ENCODE measurements at regions not wholly inside any gene's neighbourhood (a gene's known extent, or its start where the extent isn't known, plus 50 kb on each side); places are given as distances from the start of the nearest gene placed in this dataset.

- Histone ChIP-seq H3K9me3 (ENCODE audit: control insufficient read depth in 2 of 2, insufficient read depth in 1 of 2, low read depth in 1 of 2, low read length in 1 of 2) (no peaks in the 10 kb centered on the region), H3K4me3 (ENCODE audit: low read depth in 1 of 2, low read length in 2 of 2) (no peak overlapping the region), H3K27me3 (ENCODE audit: control insufficient read depth in 1 of 2, insufficient read depth in 2 of 2, low read length in 2 of 2) (no peaks in the 10 kb centered on the region), H3K27ac (ENCODE audit: low read depth in 2 of 2, low read length in 1 of 2) (no peak overlapping the region), H3K4me1 (ENCODE audit: control insufficient read depth in 2 of 2, insufficient read depth in 2 of 2, low read length in 1 of 2) (no peaks in the 10 kb centered on the region), H3K36me3 (ENCODE audit: control insufficient read depth in 2 of 2, insufficient read depth in 2 of 2, low read length in 1 of 2) (no peaks in the 10 kb centered on the region)
- WGBS, 2 donors, result 78 to 80% methylated on average over 4 of the region's 4 CpGs
Observed at GRCh38 chr17:36835036-36835435, 102.2 kb upstream of the LHX1 start.

- H3K27ac ChIP-seq (ENCODE audit: low read depth in 2 of 2, low read length in 1 of 2), result no peak overlapping the region
- no peaks in the 10 kb centered on the region for H3K36me3 ChIP-seq (ENCODE audit: control insufficient read depth in 2 of 2, insufficient read depth in 2 of 2, low read length in 1 of 2)
- H3K9me3 ChIP-seq (ENCODE audit: control insufficient read depth in 2 of 2, insufficient read depth in 1 of 2, low read depth in 1 of 2, low read length in 1 of 2), result peaks cover 0 to 3% of the 10 kb centered on the region in 2 donors
- no peaks in the 10 kb centered on the region for H3K4me1 ChIP-seq (ENCODE audit: control insufficient read depth in 2 of 2, insufficient read depth in 2 of 2, low read length in 1 of 2)
- WGBS, 2 donors, result 59 to 60% methylated on average over 14 of the region's 14 CpGs
- no peak overlapping the region for H3K4me3 ChIP-seq (ENCODE audit: low read depth in 1 of 2, low read length in 2 of 2)
- H3K27me3 ChIP-seq (ENCODE audit: control insufficient read depth in 1 of 2, insufficient read depth in 2 of 2, low read length in 2 of 2), result no peaks in the 10 kb centered on the region
Observed at GRCh38 chr17:36837195-36837938, 99.9 kb upstream of the LHX1 start.

DNA sequence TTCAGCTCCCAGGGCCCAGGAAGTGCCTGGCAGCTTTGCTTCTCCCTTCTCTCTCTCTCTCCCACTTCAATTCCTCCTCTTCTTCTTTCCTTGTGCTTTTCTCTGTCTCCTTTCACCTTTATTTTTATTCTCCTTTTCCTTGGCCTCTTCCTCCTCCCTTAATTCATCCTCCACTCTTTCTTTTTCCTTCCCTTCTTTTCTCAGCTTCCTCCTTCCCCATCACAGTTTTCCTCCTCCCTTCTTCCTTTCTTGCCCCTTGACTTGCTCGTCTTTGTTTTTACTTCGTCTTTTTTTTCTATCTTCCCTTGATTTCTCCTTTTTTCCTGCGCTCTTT, 99.4 kb upstream of the LHX1 start:
- Histone ChIP-seq H3K27me3 (ENCODE audit: control insufficient read depth in 1 of 2, insufficient read depth in 2 of 2, low read length in 2 of 2) (no peaks in the 10 kb centered on the region), H3K27ac (ENCODE audit: low read depth in 2 of 2, low read length in 1 of 2) (no peak overlapping the region), H3K36me3 (ENCODE audit: control insufficient read depth in 2 of 2, insufficient read depth in 2 of 2, low read length in 1 of 2) (no peaks in the 10 kb centered on the region), H3K9me3 (ENCODE audit: control insufficient read depth in 2 of 2, insufficient read depth in 1 of 2, low read depth in 1 of 2, low read length in 1 of 2) (peaks cover 0 to 3% of the 10 kb centered on the region in 2 donors), H3K4me1 (ENCODE audit: control insufficient read depth in 2 of 2, insufficient read depth in 2 of 2, low read length in 1 of 2) (no peaks in the 10 kb centered on the region), H3K4me3 (ENCODE audit: low read depth in 1 of 2, low read length in 2 of 2) (no peak overlapping the region)
- WGBS, 2 donors, result 73% methylated on average over 3 of the region's 3 CpGs

- H3K27ac ChIP-seq (ENCODE audit: low read depth in 2 of 2, low read length in 1 of 2), result no peak overlapping the region
- H3K36me3 ChIP-seq (ENCODE audit: control insufficient read depth in 2 of 2, insufficient read depth in 2 of 2, low read length in 1 of 2), result no peaks in the 10 kb centered on the region
- H3K4me1 ChIP-seq (ENCODE audit: control insufficient read depth in 2 of 2, insufficient read depth in 2 of 2, low read length in 1 of 2), result no peaks in the 10 kb centered on the region
- no peaks in the 10 kb centered on the region for H3K27me3 ChIP-seq (ENCODE audit: control insufficient read depth in 1 of 2, insufficient read depth in 2 of 2, low read length in 2 of 2)
- peaks cover 0 to 3% of the 10 kb centered on the region in 2 donors for H3K9me3 ChIP-seq (ENCODE audit: control insufficient read depth in 2 of 2, insufficient read depth in 1 of 2, low read depth in 1 of 2, low read length in 1 of 2)
- 33 to 47% methylated on average over 5 of the region's 5 CpGs for WGBS, 2 donors
- H3K4me3 ChIP-seq (ENCODE audit: low read depth in 1 of 2, low read length in 2 of 2), result no peak overlapping the region
Observed at GRCh38 chr17:36839256-36839655, 98.0 kb upstream of the LHX1 start.

DNA sequence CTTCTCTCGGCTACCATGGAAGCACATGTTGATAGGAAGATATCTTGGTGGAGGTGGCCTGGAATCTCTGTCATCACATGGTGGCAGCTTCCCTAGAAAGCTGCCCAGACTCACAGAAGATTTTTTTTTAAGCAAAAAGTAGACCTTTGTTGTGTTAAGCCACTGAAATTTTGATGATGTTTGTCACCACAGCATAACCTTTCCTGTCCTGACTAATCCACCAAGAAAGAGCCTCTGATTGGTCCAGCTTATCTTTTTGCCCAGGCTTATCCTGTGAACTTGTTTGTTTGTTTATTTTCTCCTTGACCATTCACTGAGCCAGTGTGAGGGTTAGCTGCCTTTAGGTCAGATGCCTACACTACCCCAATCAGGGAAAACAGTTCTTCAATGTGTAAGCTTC, 96.5 kb upstream of the LHX1 start:
- no peak overlapping the region for H3K4me3 ChIP-seq (ENCODE audit: low read depth in 1 of 2, low read length in 2 of 2)
- H3K36me3 ChIP-seq (ENCODE audit: control insufficient read depth in 2 of 2, insufficient read depth in 2 of 2, low read length in 1 of 2), result no peaks in the 10 kb centered on the region
- no peaks in the 10 kb centered on the region for H3K4me1 ChIP-seq (ENCODE audit: control insufficient read depth in 2 of 2, insufficient read depth in 2 of 2, low read length in 1 of 2)
- H3K9me3 ChIP-seq (ENCODE audit: control insufficient read depth in 2 of 2, insufficient read depth in 1 of 2, low read depth in 1 of 2, low read length in 1 of 2), result peaks cover 0 to 3% of the 10 kb centered on the region in 2 donors
- no peak overlapping the region for H3K27ac ChIP-seq (ENCODE audit: low read depth in 2 of 2, low read length in 1 of 2)
- 70 to 86% methylated on average over 1 of the region's 1 CpG for WGBS, 2 donors
- H3K27me3 ChIP-seq (ENCODE audit: control insufficient read depth in 1 of 2, insufficient read depth in 2 of 2, low read length in 2 of 2), result no peaks in the 10 kb centered on the region

GRCh38 chr17:36842231-36842819, 95.0 kb upstream of the LHX1 start:
- Histone ChIP-seq H3K4me1 (ENCODE audit: control insufficient read depth in 2 of 2, insufficient read depth in 2 of 2, low read length in 1 of 2) (no peaks in the 10 kb centered on the region), H3K27me3 (ENCODE audit: control insufficient read depth in 1 of 2, insufficient read depth in 2 of 2, low read length in 2 of 2) (no peaks in the 10 kb centered on the region), H3K27ac (ENCODE audit: low read depth in 2 of 2, low read length in 1 of 2) (no peak overlapping the region), H3K4me3 (ENCODE audit: low read depth in 1 of 2, low read length in 2 of 2) (no peak overlapping the region), H3K36me3 (ENCODE audit: control insufficient read depth in 2 of 2, insufficient read depth in 2 of 2, low read length in 1 of 2) (no peaks in the 10 kb centered on the region), H3K9me3 (ENCODE audit: control insufficient read depth in 2 of 2, insufficient read depth in 1 of 2, low read depth in 1 of 2, low read length in 1 of 2) (peaks cover 0 to 3% of the 10 kb centered on the region in 2 donors)
- WGBS, 2 donors, result 52 to 57% methylated on average over 6 of the region's 6 CpGs

DNA sequence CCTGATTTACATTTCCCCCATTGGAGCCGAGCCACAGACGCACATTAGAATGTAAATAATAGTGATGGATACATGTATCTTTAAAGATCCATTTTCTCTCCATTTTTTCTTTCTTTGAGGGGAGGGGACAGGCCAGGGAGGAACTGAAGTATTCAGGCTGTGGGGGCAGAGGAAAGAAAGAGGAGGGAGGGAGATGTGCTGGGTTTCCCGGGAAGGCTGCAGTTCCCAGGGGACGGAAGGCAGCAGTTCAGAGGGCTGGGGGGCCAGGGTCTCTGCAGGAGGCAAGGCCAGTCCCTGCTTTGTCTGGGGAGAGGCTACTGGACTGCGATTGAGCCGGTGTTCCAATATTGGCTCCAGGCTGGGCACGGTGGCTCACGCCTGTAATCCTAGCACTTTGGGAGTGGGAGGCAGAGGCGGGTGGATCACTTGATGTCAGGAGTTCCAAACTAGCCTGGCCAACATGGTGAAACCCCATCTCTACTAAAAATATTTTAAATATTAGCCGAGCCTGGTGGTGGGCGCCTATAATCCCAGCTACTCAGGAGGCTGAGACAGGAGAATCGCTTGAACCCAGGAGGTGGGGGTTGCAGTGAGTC, 94.2 kb upstream of the LHX1 start:
- Histone ChIP-seq H3K9me3 (ENCODE audit: control insufficient read depth in 2 of 2, insufficient read depth in 1 of 2, low read depth in 1 of 2, low read length in 1 of 2) (peaks cover 0 to 3% of the 10 kb centered on the region in 2 donors), H3K27ac (ENCODE audit: low read depth in 2 of 2, low read length in 1 of 2) (no peak overlapping the region), H3K4me3 (ENCODE audit: low read depth in 1 of 2, low read length in 2 of 2) (no peak overlapping the region), H3K4me1 (ENCODE audit: control insufficient read depth in 2 of 2, insufficient read depth in 2 of 2, low read length in 1 of 2) (no peaks in the 10 kb centered on the region), H3K27me3 (ENCODE audit: control insufficient read depth in 1 of 2, insufficient read depth in 2 of 2, low read length in 2 of 2) (no peaks in the 10 kb centered on the region), H3K36me3 (ENCODE audit: control insufficient read depth in 2 of 2, insufficient read depth in 2 of 2, low read length in 1 of 2) (no peaks in the 10 kb centered on the region)
- WGBS, 2 donors, result 55 to 60% methylated on average over 12 of the region's 12 CpGs

GRCh38 chr17:36844013-36844412, 93.3 kb upstream of the LHX1 start:
- Histone ChIP-seq H3K27ac (ENCODE audit: low read depth in 2 of 2, low read length in 1 of 2) (no peak overlapping the region), H3K27me3 (ENCODE audit: control insufficient read depth in 1 of 2, insufficient read depth in 2 of 2, low read length in 2 of 2) (no peaks in the 10 kb centered on the region), H3K4me1 (ENCODE audit: control insufficient read depth in 2 of 2, insufficient read depth in 2 of 2, low read length in 1 of 2) (no peaks in the 10 kb centered on the region), H3K4me3 (ENCODE audit: low read depth in 1 of 2, low read length in 2 of 2) (no peak overlapping the region), H3K9me3 (ENCODE audit: control insufficient read depth in 2 of 2, insufficient read depth in 1 of 2, low read depth in 1 of 2, low read length in 1 of 2) (peaks cover 0 to 3% of the 10 kb centered on the region in 2 donors), H3K36me3 (ENCODE audit: control insufficient read depth in 2 of 2, insufficient read depth in 2 of 2, low read length in 1 of 2) (no peaks in the 10 kb centered on the region)
- 75 to 78% methylated on average over 2 of the region's 2 CpGs for WGBS, 2 donors

GRCh38 chr17:36844601-36845000, 92.7 kb upstream of the LHX1 start:
- Histone ChIP-seq H3K4me1 (ENCODE audit: control insufficient read depth in 2 of 2, insufficient read depth in 2 of 2, low read length in 1 of 2) (no peaks in the 10 kb centered on the region), H3K9me3 (ENCODE audit: control insufficient read depth in 2 of 2, insufficient read depth in 1 of 2, low read depth in 1 of 2, low read length in 1 of 2) (peaks cover 0 to 3% of the 10 kb centered on the region in 2 donors), H3K4me3 (ENCODE audit: low read depth in 1 of 2, low read length in 2 of 2) (no peak overlapping the region), H3K27me3 (ENCODE audit: control insufficient read depth in 1 of 2, insufficient read depth in 2 of 2, low read length in 2 of 2) (no peaks in the 10 kb centered on the region), H3K27ac (ENCODE audit: low read depth in 2 of 2, low read length in 1 of 2) (no peak overlapping the region), H3K36me3 (ENCODE audit: control insufficient read depth in 2 of 2, insufficient read depth in 2 of 2, low read length in 1 of 2) (no peaks in the 10 kb centered on the region)
- WGBS, 2 donors, result 70 to 75% methylated on average over 2 of the region's 2 CpGs

- no peak overlapping the region for H3K4me3 ChIP-seq (ENCODE audit: low read depth in 1 of 2, low read length in 2 of 2)
- no peak overlapping the region for H3K27ac ChIP-seq (ENCODE audit: low read depth in 2 of 2, low read length in 1 of 2)
- no peaks in the 10 kb centered on the region for H3K4me1 ChIP-seq (ENCODE audit: control insufficient read depth in 2 of 2, insufficient read depth in 2 of 2, low read length in 1 of 2)
- 61 to 66% methylated on average over 5 of the region's 5 CpGs for WGBS, 2 donors
- no peaks in the 10 kb centered on the region for H3K36me3 ChIP-seq (ENCODE audit: control insufficient read depth in 2 of 2, insufficient read depth in 2 of 2, low read length in 1 of 2)
- peaks cover 0 to 3% of the 10 kb centered on the region in 2 donors for H3K9me3 ChIP-seq (ENCODE audit: control insufficient read depth in 2 of 2, insufficient read depth in 1 of 2, low read depth in 1 of 2, low read length in 1 of 2)
- H3K27me3 ChIP-seq (ENCODE audit: control insufficient read depth in 1 of 2, insufficient read depth in 2 of 2, low read length in 2 of 2), result no peaks in the 10 kb centered on the region
Observed at GRCh38 chr17:36845916-36846315, 91.4 kb upstream of the LHX1 start.

Data from esophagus (tissue), 2 donors.